Head of caudate nucleus (tissue), 42 donors: ENCODE measurements at regions not wholly inside any gene's neighbourhood (a gene's known extent, or its start where the extent isn't known, plus 50 kb on each side); places are given as distances from the start of the nearest gene placed in this dataset.

Experiments
- DNase-seq, 42 donors: peaks; one replicate each; pipeline versions ENCODE4 v3.0.0 to v3.0.0-alpha.2; 2020 to 2021; ENCODE audit warnings: mixed read lengths in 7 of 42
- intact Hi-C: fragments of 100-400 bp; cut with DNase I; formaldehyde crosslinking; loops from one replicate; pipeline ENCODE4 v1.15.0; 2022

DNA sequence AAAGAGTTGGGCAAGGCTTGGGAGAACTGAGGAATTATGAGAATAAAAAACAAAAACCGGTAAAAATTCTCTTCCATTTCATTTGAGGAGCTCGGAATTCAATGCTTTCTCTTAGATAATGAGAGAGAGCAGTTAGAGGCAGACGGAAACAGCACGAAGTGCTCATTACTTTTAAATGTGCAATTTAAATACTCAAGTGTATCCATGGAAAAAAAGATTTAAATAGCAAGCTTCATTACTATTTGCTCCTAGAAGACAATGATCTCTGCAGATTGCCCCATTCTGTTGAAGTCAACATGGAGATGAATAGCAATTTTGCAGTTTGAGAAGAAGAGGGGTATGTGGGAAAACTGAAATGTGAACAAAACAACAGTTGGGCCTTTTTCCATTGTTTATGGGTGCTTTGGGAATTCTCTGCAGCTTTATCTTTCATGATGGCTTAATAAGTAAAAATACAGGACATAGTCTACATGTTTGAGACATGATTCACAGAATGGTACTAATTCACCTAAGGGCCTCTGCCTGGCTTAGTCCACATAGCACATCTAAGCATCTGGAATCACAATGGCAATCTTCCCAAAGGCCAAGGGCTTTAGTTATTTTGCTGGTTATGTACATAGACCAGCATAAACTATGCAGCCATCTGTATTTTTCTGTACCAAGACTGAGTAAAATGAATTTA, 512.7 kb upstream of the FAT1 start:
- intact Hi-C loops, result no loop called here
- DNase-seq, result no peak

DNA sequence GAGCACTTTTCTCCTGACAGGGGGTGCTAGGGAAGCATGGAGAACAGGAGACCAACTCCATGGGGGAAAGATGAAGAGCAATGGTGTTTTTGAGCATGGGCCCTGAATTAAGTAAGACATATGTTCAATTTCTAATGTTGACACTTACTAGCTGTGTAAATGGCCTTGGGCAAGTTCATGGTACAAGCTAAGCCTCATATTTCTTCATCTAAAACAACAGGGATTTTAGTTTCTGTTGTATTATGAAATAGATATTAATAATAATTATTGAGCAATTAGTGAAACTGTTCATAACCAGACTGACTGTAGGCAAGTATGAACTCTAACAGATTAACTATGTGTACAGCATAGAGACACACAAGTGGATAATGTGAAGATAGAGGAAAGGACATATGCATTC, 515.0 kb upstream of the FAT1 start:
- intact Hi-C loops, result no loop called here

DNA sequence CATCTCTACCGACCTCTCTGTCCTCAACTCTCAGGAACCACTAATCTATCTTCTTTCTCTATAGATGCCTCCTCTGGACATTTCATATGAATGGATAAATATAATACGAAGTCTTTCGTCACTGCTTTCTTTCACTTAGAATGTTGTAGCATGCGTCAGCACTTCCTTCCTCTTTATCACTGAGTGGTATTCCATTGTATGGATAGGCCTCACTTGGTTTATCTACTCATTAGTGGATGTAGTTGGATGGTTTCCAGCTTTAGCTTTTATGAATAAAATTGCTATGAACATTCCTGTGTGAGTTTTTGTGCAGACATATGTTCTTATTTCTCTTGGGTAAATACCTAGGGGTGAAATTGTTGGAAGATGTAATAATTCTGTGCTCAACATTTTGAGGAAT, 528.2 kb upstream of the FAT1 start:
- no peak for DNase-seq
- intact Hi-C loops, result no loop called here

More for the DNA sequence above, 515.0 kb upstream of the FAT1 start:
- DNase-seq, result no peak

DNA sequence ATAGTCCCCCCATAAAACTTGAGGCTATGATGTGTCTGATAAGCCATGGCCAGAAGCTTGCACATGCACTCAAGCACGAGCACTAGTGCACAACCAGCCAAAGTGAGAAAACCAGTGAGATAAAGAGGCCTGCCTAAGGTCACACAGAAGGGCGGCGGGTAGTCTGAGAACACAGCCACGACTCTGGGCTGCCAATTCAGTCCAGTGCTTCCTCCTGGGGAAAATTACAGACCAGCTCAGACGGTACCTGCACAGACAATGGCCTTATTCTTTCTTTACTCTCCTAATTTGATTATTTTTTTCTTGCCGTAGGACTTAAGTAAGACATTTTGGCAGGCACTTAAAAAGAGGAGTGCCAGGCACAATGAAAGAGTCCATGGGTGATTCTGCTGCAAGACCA, 533.2 kb upstream of the FAT1 start:
- DNase-seq, result no peak
- intact Hi-C loops, result no loop called here

DNA sequence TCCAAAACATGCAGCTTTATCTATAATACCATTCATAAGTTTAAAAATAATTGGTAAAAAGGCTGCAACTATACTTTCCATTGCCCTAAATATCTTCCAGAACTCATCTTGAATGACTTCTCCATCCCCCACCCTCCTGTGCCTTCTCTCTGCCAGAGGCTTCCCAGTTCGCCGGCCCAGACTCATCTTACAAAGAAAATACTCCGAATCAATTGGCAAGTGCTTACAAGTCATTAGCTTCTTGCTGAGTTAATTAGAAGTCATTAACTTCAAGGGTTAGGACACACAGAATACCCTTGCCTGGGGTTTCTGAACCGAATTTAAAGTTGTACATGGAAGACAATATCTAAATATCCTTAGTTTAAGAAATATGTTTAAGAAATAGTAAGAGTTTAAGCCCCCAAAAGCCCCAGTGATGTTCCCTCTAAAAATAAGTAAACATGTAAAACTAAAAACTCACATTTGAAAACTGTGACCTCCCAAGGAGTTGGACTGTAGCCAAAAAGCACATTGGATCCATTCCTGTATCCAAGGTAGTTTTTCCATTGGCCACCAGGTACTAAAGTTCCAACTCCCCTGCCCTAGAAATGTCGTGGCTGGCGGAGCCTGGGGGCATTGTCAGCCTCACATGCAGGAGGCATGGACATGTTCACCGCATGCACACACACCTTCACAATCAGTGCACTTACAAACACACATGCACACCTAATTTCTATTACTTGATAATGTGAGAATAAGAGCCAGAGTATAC, 535.2 kb upstream of the FAT1 start:
- intact Hi-C loops, result no loop called here
- DNase-seq, result no peak

DNA sequence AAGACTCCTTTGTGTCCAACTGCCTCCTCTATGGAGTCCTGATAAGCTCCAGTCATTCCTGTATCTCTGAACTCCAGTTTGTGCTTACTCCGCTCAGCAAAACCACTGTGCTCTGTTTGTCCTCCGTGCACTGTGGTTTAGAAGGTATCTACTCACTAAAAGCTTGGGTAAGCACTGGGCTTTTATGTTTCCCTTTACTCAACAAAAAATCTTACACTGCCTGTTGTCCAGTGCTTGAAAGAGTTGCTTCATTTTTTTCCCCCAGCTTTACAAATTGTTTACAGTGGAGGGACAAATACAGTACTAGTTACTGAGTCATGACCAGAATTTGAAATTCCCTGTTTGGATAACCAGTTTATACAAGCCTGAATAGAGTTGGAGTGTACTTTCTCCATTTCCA, 545.3 kb upstream of the FAT1 start:
- intact Hi-C loops, result no loop called here
- DNase-seq, result no peak

DNA sequence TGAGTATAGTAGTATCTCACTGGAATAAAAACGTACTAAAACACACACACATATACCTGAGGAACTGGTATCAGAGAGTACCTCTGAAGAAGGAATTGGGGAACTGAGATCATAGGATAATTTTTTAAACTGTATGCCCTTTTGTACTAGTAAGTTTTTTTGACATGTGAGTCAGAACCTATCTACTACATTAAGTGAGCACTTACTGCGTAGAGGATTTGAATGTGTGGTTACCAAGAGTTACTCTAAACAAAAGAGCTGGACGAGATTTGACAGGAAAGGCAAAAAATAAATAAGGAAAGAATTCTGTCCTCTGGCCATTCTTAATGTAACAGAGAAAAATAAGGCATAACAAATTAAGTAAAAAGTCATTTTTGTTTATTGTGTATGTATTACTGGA, 546.5 kb upstream of the FAT1 start:
- intact Hi-C loops, result no loop called here
- no peak for DNase-seq

DNA sequence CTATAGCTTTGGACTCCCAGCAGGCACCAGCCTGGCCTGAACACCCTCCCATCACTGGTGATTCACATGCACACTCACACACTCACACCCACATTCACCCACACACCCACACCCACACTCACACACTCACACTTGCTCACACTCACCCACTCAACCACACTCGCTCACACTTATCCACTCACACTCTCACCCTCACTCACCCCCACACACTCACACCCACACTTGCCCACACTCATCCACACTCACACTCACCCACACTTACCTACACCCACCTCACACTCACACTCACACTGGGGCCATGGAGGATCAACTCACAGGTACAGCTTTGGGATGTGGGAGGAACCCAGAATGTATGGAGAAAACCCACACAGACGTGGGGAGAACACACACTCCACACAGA, 548.2 kb upstream of the FAT1 start:
- intact Hi-C loops, result no loop called here
- no peak for DNase-seq

DNA sequence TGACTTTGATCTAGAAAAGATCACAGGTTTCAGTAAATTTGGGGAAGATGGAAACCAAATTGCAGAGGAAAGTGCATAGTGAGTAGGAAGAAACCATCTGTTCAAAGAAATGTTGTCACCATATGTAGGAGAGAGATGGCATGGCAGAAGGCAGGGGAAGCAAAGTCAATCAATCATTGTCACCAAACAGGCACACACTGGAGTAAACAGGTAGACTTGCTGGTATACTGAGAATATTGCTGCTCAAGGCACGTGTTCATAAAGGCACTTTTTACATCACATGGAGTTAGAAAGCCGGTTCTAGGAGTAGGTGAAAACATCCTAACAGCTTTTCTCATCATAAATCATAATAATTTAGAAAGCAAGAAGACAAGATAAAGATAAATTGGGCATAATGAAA, 550.5 kb upstream of the FAT1 start:
- intact Hi-C loops, result no loop called here
- DNase-seq, result no peak

DNA sequence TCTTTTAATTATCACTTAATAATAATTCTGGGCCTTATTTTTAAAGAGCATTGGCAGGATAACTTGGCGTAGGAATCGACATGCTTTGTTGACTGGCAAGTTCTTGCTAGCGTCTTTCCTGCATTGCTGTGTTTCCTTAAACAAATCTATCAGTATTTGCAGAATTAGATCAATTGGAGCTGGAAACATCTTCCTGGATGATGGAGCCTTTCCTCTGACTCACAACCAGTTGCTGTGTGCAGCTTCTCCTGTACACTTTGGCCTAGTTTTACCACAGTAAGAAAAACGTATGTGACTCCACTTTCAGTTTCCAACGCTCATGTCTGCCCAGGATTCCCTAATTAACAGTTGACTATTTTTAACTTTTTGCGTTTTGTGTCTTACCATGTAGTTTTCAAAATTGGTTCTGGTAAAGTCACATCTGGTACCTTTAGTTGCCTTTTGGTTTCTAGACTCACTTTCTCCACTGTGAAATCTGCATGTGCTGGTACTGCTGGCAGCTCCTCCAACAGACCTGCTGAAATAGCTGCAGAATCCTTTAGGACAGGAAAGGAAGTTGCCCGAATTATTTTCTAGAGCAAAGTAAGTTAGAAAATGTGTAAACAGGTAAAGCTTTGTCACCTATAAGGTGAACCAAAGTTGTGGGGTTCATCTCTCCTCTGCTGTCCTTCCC, 553.2 kb upstream of the FAT1 start:
- no peak for DNase-seq
- intact Hi-C loops, result no loop called here

DNA sequence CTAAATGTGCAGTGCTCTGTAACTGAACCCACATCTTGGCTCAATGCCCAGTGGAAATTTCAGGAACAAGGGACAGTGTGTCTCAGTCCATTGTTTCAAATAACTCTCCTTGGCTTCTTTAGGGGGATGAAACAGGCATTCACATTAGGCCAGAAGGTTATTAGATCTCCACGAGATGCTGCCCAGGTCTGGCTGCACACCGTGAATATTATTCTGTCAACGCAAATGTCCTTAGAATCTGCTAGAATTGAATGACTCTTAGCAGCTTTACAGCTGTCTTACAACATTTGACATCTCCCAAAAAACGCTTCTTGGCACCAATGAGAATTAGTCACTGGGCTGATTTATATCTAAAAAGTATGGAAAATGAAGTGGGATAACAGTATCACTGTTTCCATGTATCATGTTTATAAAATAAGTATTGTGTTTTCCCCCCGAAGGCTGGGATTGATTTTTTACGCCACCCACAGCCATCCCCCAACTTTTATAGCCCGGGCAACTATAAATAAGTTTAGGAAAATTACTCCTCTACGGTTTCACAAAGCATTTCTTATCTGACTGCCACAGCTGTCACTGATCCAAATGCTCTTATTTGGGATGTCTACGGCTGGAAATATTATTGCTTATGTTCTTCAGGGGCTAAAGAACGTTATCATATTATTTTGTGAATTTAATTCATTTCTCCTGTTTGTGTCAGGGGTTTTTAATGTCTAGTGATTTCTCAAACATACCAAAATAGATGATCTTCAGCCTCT, 559.7 kb upstream of the FAT1 start:
- DNase-seq, result no peak
- intact Hi-C loops, result no loop called here

DNA sequence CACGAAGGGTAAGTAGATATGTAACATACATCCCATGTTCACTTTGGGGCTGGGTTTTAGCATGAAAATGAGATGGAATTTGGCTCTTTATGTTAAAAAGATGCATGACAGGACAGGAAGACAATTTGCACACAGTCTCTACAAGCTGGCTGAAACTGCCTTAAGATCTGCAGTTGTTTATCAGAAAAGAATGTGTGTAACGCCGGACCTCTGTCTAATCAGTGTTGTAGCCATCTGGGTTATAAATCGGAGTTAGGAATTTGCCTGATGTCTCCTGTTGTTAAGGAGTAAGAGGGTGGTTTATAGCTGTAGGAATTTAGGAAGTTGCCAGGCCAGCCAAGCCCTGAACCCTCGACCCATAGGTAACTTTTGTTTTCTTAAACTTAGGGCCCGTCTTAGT, 562.9 kb upstream of the FAT1 start:
- no peak for DNase-seq
- intact Hi-C loops, result no loop called here

DNA sequence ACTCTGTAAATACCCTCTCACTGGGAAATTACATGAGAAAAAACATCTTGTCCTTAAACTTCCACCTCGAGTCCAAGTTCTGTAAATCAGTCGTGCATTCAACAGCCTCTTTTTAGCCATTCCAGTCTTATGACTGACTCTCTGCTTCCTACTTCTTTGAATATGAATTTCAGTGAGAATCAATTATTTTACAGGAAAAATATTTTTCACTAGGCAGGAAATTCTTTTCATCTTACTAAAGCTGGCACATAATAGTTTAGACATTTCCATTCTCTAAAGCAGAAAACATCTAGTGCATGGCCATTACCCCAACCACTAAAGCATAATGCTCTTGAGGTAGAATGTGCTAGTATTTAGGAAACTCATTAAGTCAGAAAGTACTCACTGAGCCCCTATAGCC, 565.7 kb upstream of the FAT1 start:
- intact Hi-C loops, result no loop called here
- no peak for DNase-seq

DNA sequence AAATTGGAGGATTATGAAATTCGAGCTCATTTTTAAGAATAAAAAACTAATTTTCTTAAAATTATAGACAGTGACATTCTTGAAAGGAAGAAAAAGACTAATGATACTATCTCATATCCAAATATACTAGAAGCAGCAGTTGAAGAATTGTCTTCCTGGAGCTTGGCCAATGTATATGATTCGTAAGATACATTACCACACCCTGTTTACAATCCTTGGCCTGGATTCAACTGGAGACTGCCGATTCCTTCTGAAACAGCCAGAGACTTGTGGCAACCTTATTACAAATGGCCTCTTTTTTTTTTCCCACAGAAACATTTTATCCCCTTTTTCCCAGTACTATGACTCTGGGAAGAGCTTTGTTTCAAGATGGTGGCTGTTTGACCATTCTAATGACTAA, 571.2 kb upstream of the FAT1 start:
- intact Hi-C loops, result no loop called here
- no peak for DNase-seq

DNA sequence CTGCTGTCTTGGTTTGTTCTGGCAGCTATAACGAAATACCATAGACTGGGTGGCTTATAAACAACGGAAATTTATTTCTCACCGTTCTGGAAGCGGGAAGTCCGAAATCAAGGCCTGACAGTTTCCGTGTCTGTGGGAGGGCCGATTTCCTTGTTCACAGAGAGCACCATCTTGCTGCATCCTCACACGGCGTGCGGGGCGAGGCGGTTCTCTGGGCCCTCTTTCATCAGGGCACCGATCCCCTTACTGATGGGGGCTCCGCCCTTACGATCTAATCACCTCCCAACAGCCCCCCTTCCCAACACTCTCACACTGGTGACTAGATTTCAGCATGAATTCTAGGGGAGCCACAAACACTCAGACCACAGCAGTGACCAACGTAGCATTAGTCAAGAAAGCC, 578.3 kb upstream of the FAT1 start:
- intact Hi-C loops, result no loop called here
- no peak for DNase-seq

DNA sequence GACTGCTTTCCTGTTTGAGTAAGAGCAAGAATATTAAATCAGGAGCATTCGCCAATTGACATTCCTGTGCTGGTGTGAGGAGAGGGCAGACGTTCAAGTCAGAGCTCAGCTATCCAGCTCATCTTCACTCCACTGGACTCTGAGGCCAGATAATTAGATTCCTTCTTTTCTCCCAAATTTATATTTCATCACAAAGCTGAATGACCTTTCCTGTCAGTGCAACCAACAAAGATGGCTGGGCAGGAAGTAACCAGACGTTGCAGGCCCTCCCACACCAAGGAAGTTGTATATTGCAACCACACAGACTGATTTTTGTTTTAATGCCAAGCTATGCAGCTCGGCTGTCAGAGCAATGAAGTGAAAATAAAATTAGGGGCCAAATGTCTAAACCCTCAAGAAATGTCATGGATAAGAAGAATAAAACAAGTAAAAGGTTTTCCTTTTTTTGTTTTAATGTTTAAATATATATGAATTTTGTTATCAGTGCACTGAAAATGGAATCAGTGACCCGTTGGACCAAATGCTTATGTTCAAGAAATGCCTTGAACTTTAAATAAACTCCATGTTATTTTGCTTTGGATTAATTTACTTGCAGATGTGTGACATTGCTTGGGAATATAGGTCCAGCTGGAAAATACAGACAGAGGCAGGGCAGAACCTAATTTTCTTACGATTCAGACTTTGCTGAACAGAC, 578.9 kb upstream of the FAT1 start:
- DNase-seq, result no peak
- intact Hi-C loops, result no loop called here

DNA sequence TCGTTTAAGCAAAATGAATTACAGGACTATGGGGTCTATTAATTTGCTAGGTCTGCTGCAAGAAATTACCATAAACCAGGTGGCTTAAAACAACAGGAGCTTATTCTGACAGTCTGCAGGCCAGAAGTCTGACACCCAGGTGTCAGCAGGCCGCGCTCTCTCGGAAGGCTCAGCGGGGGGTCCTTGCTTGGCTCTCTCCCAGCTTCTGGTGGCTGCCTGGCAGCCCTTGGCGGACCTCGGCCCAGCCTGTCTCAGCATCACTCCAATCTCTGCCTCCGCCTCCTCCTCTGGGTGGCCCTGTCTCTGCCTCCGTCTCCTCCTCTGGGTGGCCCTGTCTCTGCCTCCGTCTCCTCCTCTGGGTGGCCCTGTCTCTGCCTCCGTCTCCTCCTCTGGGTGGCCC, 580.5 kb upstream of the FAT1 start:
- intact Hi-C loops, result no loop called here
- no peak for DNase-seq

DNA sequence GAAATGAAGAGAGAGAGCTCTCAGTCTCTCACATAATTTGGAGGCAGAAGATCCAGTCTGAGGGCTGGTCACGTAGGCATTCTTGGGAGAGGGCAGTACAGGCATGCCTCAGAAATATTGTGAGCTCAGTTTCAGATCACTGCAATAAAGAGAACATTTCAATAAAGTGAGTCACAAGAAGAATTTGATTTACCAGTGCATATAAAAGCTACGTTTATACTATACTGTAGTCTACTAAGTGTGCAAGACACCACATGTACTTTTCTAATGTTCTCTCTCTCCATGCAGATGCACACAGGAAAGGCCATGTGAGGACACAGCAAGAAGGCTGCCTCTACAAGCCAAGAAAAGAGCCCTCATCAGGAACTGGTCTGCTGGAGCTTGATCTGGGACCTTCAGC, 583.5 kb upstream of the FAT1 start:
- no peak for DNase-seq
- intact Hi-C loops, result no loop called here

DNA sequence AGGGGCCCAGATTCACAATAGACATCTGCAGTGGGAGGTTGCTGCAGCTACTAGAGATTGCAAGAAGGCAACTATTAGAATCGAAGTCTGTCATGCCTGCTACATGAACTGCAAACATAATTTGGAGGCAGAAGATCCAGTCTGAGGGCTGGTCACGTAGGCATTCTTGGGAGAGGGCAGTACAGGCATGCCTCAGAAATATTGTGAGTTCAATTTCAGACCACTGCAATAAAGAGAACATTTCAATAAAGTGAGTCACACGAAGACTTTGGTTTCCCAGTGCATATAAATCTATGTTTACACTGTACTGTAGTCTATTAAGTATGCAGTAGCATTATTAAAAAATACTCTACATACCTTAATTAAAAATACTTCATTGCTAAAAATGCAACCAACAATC, 585.8 kb upstream of the FAT1 start:
- intact Hi-C loops, result no loop called here
- DNase-seq, result no peak
